B cell (primary cell): ENCODE measurements at regions not wholly inside any gene's neighbourhood (a gene's known extent, or its start where the extent isn't known, plus 50 kb on each side); places are given as distances from the start of the nearest gene placed in this dataset.

Source experiments
- ATAC-seq: fragments of 200-7000 bp; cut with Tn5 transposase; one replicate; pipeline ENCODE4 v1.10.0; 2021; ENCODE audit warnings: low read depth, mild to moderate bottlenecking, moderate number of reproducible peaks, moderate library complexity
- CTCF ChIA-PET: fragments of 350-600 bp; sonication (Branson Sonifier 250); formaldehyde crosslinking; loops from one replicate; lab custom pipeline; 2021; ENCODE audit warnings: antibody characterized with exemption, inconsistent platforms; lab: Charles Lee
- POLR2A ChIA-PET: fragments of 350-600 bp; sonication (Branson Sonifier 250); formaldehyde crosslinking; loops from one replicate; lab custom pipeline; 2021; ENCODE audit warnings: antibody characterized with exemption; lab: Charles Lee
- DNase-seq: peaks from one replicate; pipeline ENCODE4 v3.0.0; 2013
- H2AFZ ChIP-seq: 2 replicates; pipeline ENCODE4 v1.6.1; 2012; ENCODE audit warnings: mild to moderate bottlenecking, low read depth, low read length; ENCODE audit not compliant: insufficient read depth, poor library complexity, severe bottlenecking
- H3K27ac ChIP-seq, 2 donors: 1 replicate in 1 of 2; 2 replicates in 1 of 2; pipeline ENCODE4 v1.5.1; 2012 to 2013; ENCODE audit warnings: low read length in 2 of 2, mild to moderate bottlenecking in 2 of 2, moderate library complexity in 1 of 2
- H3K27me3 ChIP-seq, 4 experiments: fragments of 200-600 bp in 1 of 4; sonication (generic) in 1 of 4; replicated peaks in 1 of 4; 1 replicate in 2 of 4; 2 replicates in 2 of 4; pipeline versions ENCODE4 v1.6.1 to v1.7.0; 2013 to 2016; ENCODE audit warnings: low read length in 3 of 4, mild to moderate bottlenecking in 2 of 4, mixed read lengths in 1 of 4, moderate library complexity in 1 of 4; ENCODE audit not compliant: insufficient read depth in 4 of 4, control insufficient read depth in 3 of 4; ENCODE audit errors: control extremely low read depth in 1 of 4
- H3K36me3 ChIP-seq, 2 experiments: replicated peaks in 1 of 2; 1 replicate in 1 of 2; 2 replicates in 1 of 2; pipeline versions ENCODE4 v1.6.1 to v1.7.1; 2013; ENCODE audit warnings: low read length in 1 of 2; ENCODE audit not compliant: insufficient read depth in 2 of 2, control insufficient read depth in 1 of 2; ENCODE audit errors: control extremely low read depth in 1 of 2, extremely low read depth in 1 of 2
- H3K4me1 ChIP-seq, 2 donors: fragments of 200-600 bp in 1 of 2; sonication (generic) in 1 of 2; 1 replicate in 1 of 2; 2 replicates in 1 of 2; pipeline versions ENCODE4 v1.5.1 to v1.6.1; 2013 to 2017; ENCODE audit warnings: low read length in 2 of 2; ENCODE audit not compliant: control insufficient read depth in 2 of 2, insufficient read depth in 2 of 2
- H3K4me2 ChIP-seq: replicated peaks from 2 replicates; pipeline ENCODE3; 2012; ENCODE audit warnings: mild to moderate bottlenecking, low read depth, low read length; ENCODE audit not compliant: poor library complexity, severe bottlenecking
- H3K4me3 ChIP-seq, 5 experiments: fragments of 200-600 bp in 1 of 5; sonication (generic) in 1 of 5; 1 replicate in 3 of 5; 2 replicates in 2 of 5; pipeline versions ENCODE4 v1.5.1 to v1.7.0; 2011 to 2016; ENCODE audit warnings: low read length in 4 of 5, mild to moderate bottlenecking in 4 of 5, low read depth in 2 of 5, control low read depth in 1 of 5, moderate library complexity in 1 of 5; ENCODE audit not compliant: insufficient read depth in 1 of 5; ENCODE audit errors: control extremely low read depth in 1 of 5, extremely low read depth in 1 of 5
- H3K79me2 ChIP-seq: fragments of 200-600 bp; sonication (generic); one replicate; pipeline ENCODE4 v1.6.0; 2016; ENCODE audit warnings: low read length; ENCODE audit not compliant: control insufficient read depth, insufficient read depth
- H3K9ac ChIP-seq: fragments of 200-600 bp; sonication (generic); 2 replicates; pipeline ENCODE4 v1.6.1; 2017; ENCODE audit warnings: mild to moderate bottlenecking, low read length, moderate library complexity
- H3K9me3 ChIP-seq, 3 donors: one replicate each; pipeline versions ENCODE4 v1.6.1 to v1.7.1; 2013; ENCODE audit warnings: low read length in 2 of 3; ENCODE audit not compliant: control insufficient read depth in 2 of 3, insufficient read depth in 1 of 3; ENCODE audit errors: control extremely low read depth in 1 of 3
- H4K20me1 ChIP-seq: 2 replicates; pipeline ENCODE4 v1.6.0; 2012; ENCODE audit warnings: mild to moderate bottlenecking, low read length; ENCODE audit not compliant: insufficient read depth, control insufficient read depth, poor library complexity, severe bottlenecking
- H3K27ac Mint-ChIP-seq: one replicate; pipeline ENCODE4 v1.8.0; 2021; ENCODE audit warnings: mixed read lengths
- H3K27me3 Mint-ChIP-seq: one replicate; pipeline ENCODE4 v1.8.0; 2021; ENCODE audit warnings: mixed read lengths
- H3K4me1 Mint-ChIP-seq: one replicate; pipeline ENCODE4 v1.8.0; 2021; ENCODE audit warnings: mixed read lengths
- H3K4me3 Mint-ChIP-seq: one replicate; pipeline ENCODE4 v1.8.0; 2021; ENCODE audit warnings: mixed read lengths
- H3K9me3 Mint-ChIP-seq: one replicate; pipeline ENCODE4 v1.8.0; 2022; ENCODE audit warnings: mixed read lengths; ENCODE audit not compliant: insufficient read depth
- CTCF ChIP-seq: fragments of 200-600 bp; IDR thresholded peaks from one replicate; pipeline ENCODE4 v1.8.0; 2022; ENCODE audit warnings: antibody characterized with exemption, mild to moderate bottlenecking
- EZH2 ChIP-seq: IDR thresholded peaks from 2 replicates; pipeline ENCODE4 v1.6.1; 2012; ENCODE audit warnings: borderline replicate concordance, low read depth, mild to moderate bottlenecking, moderate library complexity, low read length; ENCODE audit not compliant: insufficient read depth, poor library complexity, severe bottlenecking
- WGBS: methylation state at CpG from one replicate; pipeline ENCODE4 v1.1.5; 2013; ENCODE audit warnings: missing lambda C conversion rate; ENCODE audit not compliant: insufficient coverage; 5-methylcytosine and 5-hydroxymethylcytosine counted together
- intact Hi-C: fragments of 100-400 bp; cut with micrococcal nuclease; formaldehyde crosslinking; loops from one replicate; pipeline ENCODE4 v1.10.0; 2022

GRCh38 chr1:191904991-191905390 is 253.3 kb upstream of the RGS18 start:
- Histone ChIP-seq H3K36me3 (no peaks in the 10 kb centered on the region), H3K27ac (no peak overlapping the region), H3K9ac (no peak overlapping the region), H3K27me3 (no peaks in the 10 kb centered on the region), H3K4me3 (no peak overlapping the region), H3K4me1 (no peaks in the 10 kb centered on the region), H4K20me1 (no peaks in the 10 kb centered on the region), H3K9me3 (peaks cover 0 to 16% (median 0%) of the 10 kb centered on the region in 3 donors), H3K79me2 (no peaks in the 10 kb centered on the region), H3K4me2 (no peak overlapping the region), H2AFZ (no peak overlapping the region)
- intact Hi-C loops: no loop called here
- no peak overlapping the region for H3K27ac Mint-ChIP-seq
- H3K4me3 Mint-ChIP-seq: no peak overlapping the region
- ChIA-PET CTCF (no interaction called here), POLR2A (no interaction called here)
- H3K9me3 Mint-ChIP-seq: peaks cover 4% of the 10 kb centered on the region
- TF ChIP-seq EZH2 (no peak), CTCF (no peak)
- no peaks in the 10 kb centered on the region for H3K27me3 Mint-ChIP-seq
- ATAC-seq (no peak), DNase-seq (no peak)
- no peaks in the 10 kb centered on the region for H3K4me1 Mint-ChIP-seq

GRCh38 chr1:191905781-191906180 is 252.5 kb upstream of the RGS18 start:
- H3K27ac ChIP-seq: no peak overlapping the region
- no peaks in the 10 kb centered on the region for H3K4me1 ChIP-seq
- H3K4me3 ChIP-seq: no peak overlapping the region
- H4K20me1 ChIP-seq: no peaks in the 10 kb centered on the region
- POLR2A ChIA-PET: no interaction called here
- no CpG with 5 or more reads among the region's 1 CpG for WGBS
- intact Hi-C loops: no loop called here
- Mint-ChIP-seq H3K27me3 (no peaks in the 10 kb centered on the region), H3K4me1 (no peaks in the 10 kb centered on the region), H3K4me3 (no peak overlapping the region), H3K27ac (no peak overlapping the region), H3K9me3 (peaks cover 7% of the 10 kb centered on the region)
- CTCF ChIA-PET: no interaction called here
- H3K79me2 ChIP-seq: no peaks in the 10 kb centered on the region
- H2AFZ ChIP-seq: no peak overlapping the region
- DNase-seq: no peak
- TF ChIP-seq CTCF (no peak), EZH2 (no peak)
- H3K4me2 ChIP-seq: no peak overlapping the region
- H3K27me3 ChIP-seq: no peaks in the 10 kb centered on the region
- H3K9me3 ChIP-seq: peaks cover 0 to 16% (median 0%) of the 10 kb centered on the region in 3 donors
- no peak overlapping the region for H3K9ac ChIP-seq
- no peak for ATAC-seq
- H3K36me3 ChIP-seq: no peaks in the 10 kb centered on the region
